Body of pancreas (tissue), 4 donors: ENCODE measurements at regions not wholly inside any gene's neighbourhood (a gene's known extent, or its start where the extent isn't known, plus 50 kb on each side); places are given as distances from the start of the nearest gene placed in this dataset.

ENCODE experiments used
- CTCF ChIP-seq, 7 experiments: fragments of 450-650 bp in 4 of 7; fragments of 200-600 bp in 3 of 7; sonication (generic) in 3 of 7; IDR thresholded peaks; one replicate each; pipeline ENCODE4 v1.5.1; 2016 to 2019; ENCODE audit warnings: antibody characterized with exemption in 7 of 7
- POLR2A ChIP-seq, 3 donors: fragments of 450-650 bp; IDR thresholded peaks; one replicate each; pipeline ENCODE4 v1.6.1; 2016; ENCODE audit warnings: antibody characterized with exemption in 3 of 3, mild to moderate bottlenecking in 2 of 3

- TF ChIP-seq CTCF (IDR thresholded peaks at IDR 0.05) (no peak), POLR2A (IDR thresholded peaks at IDR 0.05) (no peak)
Observed at GRCh38 chr3:99212969-99213368, 311.5 kb upstream of the DCBLD2 start.
